ENCODE measurements at regions not wholly inside any gene's neighbourhood (a gene's known extent, or its start where the extent isn't known, plus 50 kb on each side); places are given as distances from the start of the nearest gene placed in this dataset.

- TF ChIP-seq CTCF (IDR thresholded peaks at IDR 0.05) (no peak), POLR2A (IDR thresholded peaks at IDR 0.05) (no peak)
Observed at GRCh38 chr18:56191334-56191733, 447.1 kb downstream of the TXNL1 start.
